Peyer's patch (tissue), 4 donors: ENCODE measurements at regions not wholly inside any gene's neighbourhood (a gene's known extent, or its start where the extent isn't known, plus 50 kb on each side); places are given as distances from the start of the nearest gene placed in this dataset.

ENCODE experiments used
- CTCF ChIP-seq, 6 experiments: fragments of 450-650 bp in 4 of 6; fragments of 200-600 bp in 2 of 6; sonication (generic) in 1 of 6; IDR thresholded peaks; one replicate each; pipeline ENCODE4 v1.5.1; 2017 to 2019; ENCODE audit warnings: antibody characterized with exemption in 6 of 6, mild to moderate bottlenecking in 3 of 6, moderate library complexity in 1 of 6
- POLR2A ChIP-seq, 2 donors: fragments of 450-650 bp; IDR thresholded peaks; one replicate each; pipeline ENCODE4 v1.5.1; 2017; ENCODE audit warnings: antibody characterized with exemption in 2 of 2, mild to moderate bottlenecking in 2 of 2, moderate library complexity in 2 of 2

GRCh38 chr6:92770540-92770939, 648.8 kb downstream of the EPHA7 start:
- TF ChIP-seq CTCF (IDR thresholded peaks at IDR 0.05), result no peak
- no peak for TF ChIP-seq POLR2A (IDR thresholded peaks at IDR 0.05)
